Naive B cell (primary cell): ENCODE measurements at regions not wholly inside any gene's neighbourhood (a gene's known extent, or its start where the extent isn't known, plus 50 kb on each side); places are given as distances from the start of the nearest gene placed in this dataset.

ENCODE experiments used
- ATAC-seq, 2 donors: fragments of 150-1000 bp; cut with Tn5 transposase; 2 replicates each; pipeline ENCODE4 v1.10.0; 2021; ENCODE audit warnings: low read depth in 2 of 2, mild to moderate bottlenecking in 2 of 2, moderate library complexity in 2 of 2
- DNase-seq: peaks from one replicate; pipeline ENCODE4 v3.0.0; 2022
- H3K27ac Mint-ChIP-seq, 6 donors: one replicate each; pipeline ENCODE4 v1.8.0; 2020 to 2022; ENCODE audit warnings: mild to moderate bottlenecking in 6 of 6, mixed read lengths in 6 of 6, moderate library complexity in 5 of 6, inconsistent platforms in 2 of 6
- H3K27me3 Mint-ChIP-seq, 3 donors: one replicate each; pipeline ENCODE4 v1.8.0; 2021 to 2022; ENCODE audit warnings: mixed read lengths in 3 of 3, mild to moderate bottlenecking in 1 of 3
- H3K36me3 Mint-ChIP-seq, 2 donors: one replicate each; pipeline ENCODE4 v1.8.0; 2020 to 2022; ENCODE audit warnings: mixed read lengths in 2 of 2, inconsistent platforms in 1 of 2, mild to moderate bottlenecking in 1 of 2
- H3K4me1 Mint-ChIP-seq, 3 donors: one replicate each; pipeline ENCODE4 v1.8.0; 2020 to 2022; ENCODE audit warnings: mixed read lengths in 3 of 3, inconsistent platforms in 1 of 3, mild to moderate bottlenecking in 1 of 3, moderate library complexity in 1 of 3
- H3K4me3 Mint-ChIP-seq, 8 donors: one replicate each; pipeline ENCODE4 v1.8.0; 2020 to 2022; ENCODE audit warnings: mild to moderate bottlenecking in 8 of 8, mixed read lengths in 8 of 8, moderate library complexity in 8 of 8, inconsistent platforms in 2 of 8
- H3K9me3 Mint-ChIP-seq, 7 donors: one replicate each; pipeline ENCODE4 v1.8.0; 2020 to 2022; ENCODE audit warnings: mixed read lengths in 7 of 7, mild to moderate bottlenecking in 5 of 7, inconsistent platforms in 2 of 7, moderate library complexity in 1 of 7

DNA sequence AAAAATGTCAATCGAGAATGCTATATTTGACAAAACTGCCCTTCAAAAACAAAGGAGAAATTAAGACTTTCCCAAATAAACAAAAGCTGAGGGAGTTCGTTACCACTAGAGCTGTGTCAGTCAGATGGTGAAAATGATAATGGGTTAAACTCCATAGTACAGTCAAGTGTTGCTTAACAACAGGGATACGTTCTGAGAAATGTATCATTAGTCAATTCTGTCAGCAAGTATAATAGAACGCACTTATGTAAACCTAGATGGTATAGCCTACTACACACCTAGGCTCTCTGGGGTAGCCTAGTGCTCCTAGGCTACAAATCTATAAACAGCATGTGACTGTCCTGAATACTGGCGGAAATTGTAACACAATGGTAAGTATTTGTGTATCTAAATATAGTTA, 138.7 kb downstream of the DRD1 start:
- H3K36me3 Mint-ChIP-seq, result peaks cover 0 to 18% of the 10 kb centered on the region in 2 donors
- H3K4me3 Mint-ChIP-seq, result no peak overlapping the region
- peaks cover 0 to 44% (median 16%) of the 10 kb centered on the region in 7 donors for H3K9me3 Mint-ChIP-seq
- H3K4me1 Mint-ChIP-seq, result peaks cover 4 to 10% (median 6%) of the 10 kb centered on the region in 3 donors
- DNase-seq (no peak), ATAC-seq (no peak)
- H3K27ac Mint-ChIP-seq, result no peak overlapping the region
- H3K27me3 Mint-ChIP-seq, result peaks cover 0 to 7% (median 0%) of the 10 kb centered on the region in 3 donors

DNA sequence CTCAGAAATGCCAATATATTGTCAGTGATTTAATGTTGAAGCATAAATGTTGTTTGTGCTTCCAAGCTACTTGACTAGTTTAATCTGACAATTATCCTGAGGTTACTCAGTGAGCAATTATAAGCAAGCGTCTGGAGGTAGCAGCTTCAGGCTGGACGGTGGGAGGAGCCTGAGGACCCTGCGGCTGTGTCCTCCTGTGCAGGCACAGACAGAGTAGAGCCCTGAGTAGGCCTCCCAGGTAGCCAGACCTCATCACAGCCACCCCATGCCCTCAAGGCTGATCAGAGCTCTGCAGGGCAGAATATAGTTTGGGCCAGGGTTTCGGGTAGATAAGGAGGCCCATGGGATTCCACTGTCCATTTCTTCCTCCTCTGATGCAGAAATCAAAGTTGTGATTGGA, 153.6 kb downstream of the DRD1 start:
- H3K4me3 Mint-ChIP-seq, result no peak overlapping the region
- peaks cover 0 to 19% (median 5%) of the 10 kb centered on the region in 7 donors for H3K9me3 Mint-ChIP-seq
- ATAC-seq (no peak), DNase-seq (no peak)
- H3K27me3 Mint-ChIP-seq, result peaks cover 7 to 11% (median 9%) of the 10 kb centered on the region in 3 donors
- H3K4me1 Mint-ChIP-seq, result no peaks in the 10 kb centered on the region
- H3K27ac Mint-ChIP-seq, result no peak overlapping the region
- H3K36me3 Mint-ChIP-seq, result peaks cover 0 to 9% of the 10 kb centered on the region in 2 donors

DNA sequence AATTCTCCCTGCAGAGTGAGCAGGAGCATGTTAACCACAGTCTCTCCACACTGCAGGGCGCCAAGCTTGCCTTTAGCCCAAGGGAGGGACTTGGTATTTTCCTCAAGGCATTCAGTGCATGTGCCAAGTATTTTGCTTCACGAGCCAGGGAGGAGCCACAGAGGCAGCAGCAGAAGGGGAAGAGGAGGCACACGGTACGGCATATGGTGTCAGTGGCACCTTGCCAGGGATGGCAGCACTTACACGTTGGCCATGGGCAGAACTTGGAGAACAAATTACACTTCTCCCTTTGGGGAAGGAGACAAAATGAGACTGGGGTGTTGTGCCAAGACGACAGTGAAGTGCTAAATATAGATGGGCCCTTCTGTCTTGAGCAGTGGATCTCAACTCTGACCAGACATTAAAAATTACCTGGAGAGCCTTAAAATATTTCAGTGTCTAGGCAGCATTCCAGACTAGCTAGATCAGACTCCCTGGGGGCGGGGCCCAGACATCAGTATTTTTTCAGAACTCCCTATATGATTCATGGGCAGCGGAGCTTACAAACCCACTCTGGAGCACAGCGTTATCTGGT, 155.8 kb downstream of the DRD1 start:
- ATAC-seq, result no peak
- Mint-ChIP-seq H3K36me3 (no peaks in the 10 kb centered on the region), H3K27ac (no peak overlapping the region), H3K27me3 (peaks cover 0 to 17% (median 0%) of the 10 kb centered on the region in 3 donors), H3K9me3 (peaks cover 0 to 8% (median 4%) of the 10 kb centered on the region in 7 donors), H3K4me3 (no peak overlapping the region), H3K4me1 (no peaks in the 10 kb centered on the region)
- DNase-seq, result no peak

DNA sequence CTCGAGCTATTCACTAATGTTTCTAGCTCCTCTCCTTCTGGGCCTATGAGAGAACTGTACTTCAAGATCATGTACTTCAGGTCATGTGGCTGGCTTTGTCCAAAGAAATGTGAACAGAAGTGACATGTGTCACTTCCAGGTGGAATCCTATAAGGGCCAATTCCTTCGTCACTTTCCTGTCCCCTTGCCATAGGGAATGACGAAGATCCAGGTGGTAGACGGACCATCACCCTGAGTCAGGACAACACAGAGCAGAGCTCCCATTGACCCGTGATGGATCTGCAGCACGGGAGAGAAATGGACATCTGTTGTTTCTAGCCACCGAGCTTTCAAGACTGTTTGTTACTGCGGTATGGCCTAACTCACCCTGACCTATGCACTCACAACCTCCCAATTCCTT, 157.0 kb downstream of the DRD1 start:
- no peak for DNase-seq
- peak overlapping the region in 1 of 6 donors; percentile 6 for H3K27ac Mint-ChIP-seq
- peaks cover 0 to 17% (median 0%) of the 10 kb centered on the region in 3 donors for H3K27me3 Mint-ChIP-seq
- H3K4me3 Mint-ChIP-seq, result peak overlapping the region in 1 of 8 donors; percentile 58
- peaks cover 0 to 8% (median 4%) of the 10 kb centered on the region in 7 donors for H3K9me3 Mint-ChIP-seq
- H3K4me1 Mint-ChIP-seq, result peaks cover 0 to 2% (median 0%) of the 10 kb centered on the region in 3 donors
- no peaks in the 10 kb centered on the region for H3K36me3 Mint-ChIP-seq
- no peak for ATAC-seq

DNA sequence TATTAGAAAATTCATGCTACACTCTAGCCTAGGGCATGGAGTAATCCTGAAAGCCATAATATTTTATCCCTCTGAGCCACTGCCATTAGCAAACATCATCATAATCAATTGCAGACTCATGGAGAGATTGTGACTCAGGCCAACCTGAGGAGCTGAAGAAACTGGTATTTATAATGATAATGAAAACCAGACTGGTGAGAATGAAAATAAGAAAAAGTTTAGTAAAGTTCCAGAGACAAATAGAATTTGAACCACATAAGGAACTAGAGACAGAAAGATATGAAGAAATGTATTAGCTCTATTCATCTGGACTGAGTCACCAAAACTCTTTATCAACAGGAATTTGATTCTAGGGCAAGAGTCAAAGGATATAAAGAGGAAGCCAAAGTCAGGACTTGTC, 158.7 kb downstream of the DRD1 start:
- H3K4me3 Mint-ChIP-seq, result no peak overlapping the region
- peaks cover 0 to 21% (median 0%) of the 10 kb centered on the region in 3 donors for H3K27me3 Mint-ChIP-seq
- peaks cover 0 to 13% (median 6%) of the 10 kb centered on the region in 7 donors for H3K9me3 Mint-ChIP-seq
- no peaks in the 10 kb centered on the region for H3K36me3 Mint-ChIP-seq
- peaks cover 0 to 5% (median 0%) of the 10 kb centered on the region in 3 donors for H3K4me1 Mint-ChIP-seq
- no peak overlapping the region for H3K27ac Mint-ChIP-seq
- ATAC-seq (no peak), DNase-seq (no peak)

DNA sequence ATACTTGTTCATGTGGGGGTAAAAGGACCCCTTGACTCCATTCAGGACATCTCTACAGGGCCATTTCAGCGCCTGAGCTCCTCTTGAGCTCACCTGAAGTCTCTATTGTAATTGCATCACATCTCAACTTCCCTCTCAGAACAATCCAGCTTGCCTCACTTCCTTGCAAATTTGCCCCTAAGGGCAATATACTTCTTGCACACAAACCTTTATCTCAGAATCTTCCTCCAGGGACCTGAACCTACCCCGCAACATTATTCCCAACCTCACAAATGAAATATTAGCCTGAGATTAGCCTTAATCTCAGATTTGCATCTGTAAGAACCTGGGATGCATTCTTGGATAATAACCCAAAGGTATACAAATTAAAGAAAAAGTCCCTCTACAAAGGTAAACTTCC, 159.2 kb downstream of the DRD1 start:
- H3K4me3 Mint-ChIP-seq, result no peak overlapping the region
- no peaks in the 10 kb centered on the region for H3K36me3 Mint-ChIP-seq
- no peak overlapping the region for H3K27ac Mint-ChIP-seq
- peaks cover 0 to 21% (median 0%) of the 10 kb centered on the region in 3 donors for H3K27me3 Mint-ChIP-seq
- no peak for ATAC-seq
- no peak for DNase-seq
- peaks cover 0 to 5% (median 0%) of the 10 kb centered on the region in 3 donors for H3K4me1 Mint-ChIP-seq
- H3K9me3 Mint-ChIP-seq, result peaks cover 2 to 13% (median 5%) of the 10 kb centered on the region in 7 donors

DNA sequence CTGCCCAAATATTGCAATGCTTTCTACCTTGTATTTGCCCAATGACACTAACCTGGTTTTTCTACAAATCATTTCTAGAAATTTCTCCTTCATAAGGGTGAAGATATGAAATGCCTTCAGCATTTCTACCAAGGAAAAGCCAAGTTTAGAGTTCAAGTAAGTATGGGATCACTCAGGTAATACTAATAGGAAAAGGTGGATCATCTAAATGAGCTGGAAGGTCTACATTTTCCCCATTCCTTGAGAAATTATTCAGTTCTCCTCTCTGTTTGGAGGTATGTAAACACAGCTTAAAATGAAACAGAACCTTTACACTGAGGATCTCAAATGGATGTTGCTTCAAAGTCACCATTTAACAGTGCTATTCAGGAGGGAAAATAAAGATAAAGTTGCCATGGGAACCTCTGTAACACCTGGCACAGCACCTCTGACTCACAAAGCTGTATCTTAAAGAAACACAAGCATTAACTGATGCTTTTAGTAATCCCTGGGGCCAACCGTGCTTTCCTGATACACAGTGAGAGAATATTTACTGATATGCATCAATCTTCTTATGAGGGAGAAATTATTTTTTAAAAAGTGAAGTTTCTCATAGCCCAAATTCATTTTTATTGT, 161.3 kb downstream of the DRD1 start:
- peaks cover 0 to 25% (median 3%) of the 10 kb centered on the region in 3 donors for H3K27me3 Mint-ChIP-seq
- ATAC-seq, result no peak
- no peak overlapping the region for H3K4me3 Mint-ChIP-seq
- no peaks in the 10 kb centered on the region for H3K36me3 Mint-ChIP-seq
- DNase-seq, result no peak
- H3K4me1 Mint-ChIP-seq, result peaks cover 0 to 5% (median 0%) of the 10 kb centered on the region in 3 donors
- no peak overlapping the region for H3K27ac Mint-ChIP-seq
- H3K9me3 Mint-ChIP-seq, result peaks cover 2 to 19% (median 4%) of the 10 kb centered on the region in 7 donors

DNA sequence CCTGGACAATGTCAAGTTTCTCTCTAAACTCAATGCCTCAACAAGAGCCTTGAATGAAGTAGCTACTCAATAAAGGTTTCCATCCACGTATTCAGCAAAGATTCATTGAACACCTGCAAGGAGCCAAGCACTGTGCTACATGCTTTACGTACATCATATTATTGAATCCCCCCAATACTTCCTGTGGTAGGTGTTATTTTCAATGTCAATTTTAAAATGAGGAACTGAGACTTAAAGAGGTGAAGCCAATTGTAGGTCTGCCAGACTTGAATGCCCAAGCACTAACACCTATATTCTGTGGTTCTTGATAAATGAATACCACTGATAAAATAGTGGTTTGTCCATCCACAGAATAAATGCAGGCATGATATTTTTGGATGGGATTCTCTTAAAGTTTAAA, 162.3 kb downstream of the DRD1 start:
- peaks cover 0 to 5% (median 0%) of the 10 kb centered on the region in 3 donors for H3K4me1 Mint-ChIP-seq
- no peak overlapping the region for H3K4me3 Mint-ChIP-seq
- H3K36me3 Mint-ChIP-seq, result no peaks in the 10 kb centered on the region
- ATAC-seq (no peak), DNase-seq (no peak)
- peaks cover 2 to 19% (median 4%) of the 10 kb centered on the region in 7 donors for H3K9me3 Mint-ChIP-seq
- H3K27me3 Mint-ChIP-seq, result peaks cover 0 to 21% (median 7%) of the 10 kb centered on the region in 3 donors
- H3K27ac Mint-ChIP-seq, result no peak overlapping the region

DNA sequence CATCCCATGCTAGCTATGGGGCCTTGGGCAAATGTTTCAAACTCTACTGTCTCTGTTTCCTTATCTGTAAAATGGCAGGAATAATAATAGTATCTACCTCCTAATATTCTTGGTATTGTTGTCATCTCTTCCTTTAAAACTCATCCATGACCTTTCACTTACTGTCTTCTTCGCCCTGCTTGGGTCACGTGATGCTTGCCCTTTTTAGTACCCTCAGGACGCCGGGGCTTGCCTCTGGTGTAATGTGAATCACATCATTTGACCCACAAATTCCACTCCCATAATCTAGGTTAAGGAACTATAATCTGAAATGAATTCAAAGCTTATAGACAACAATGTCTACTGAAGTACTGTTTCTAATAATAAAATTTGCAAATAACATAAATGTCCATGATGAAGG, 162.7 kb downstream of the DRD1 start:
- ATAC-seq, result no peak

DNA sequence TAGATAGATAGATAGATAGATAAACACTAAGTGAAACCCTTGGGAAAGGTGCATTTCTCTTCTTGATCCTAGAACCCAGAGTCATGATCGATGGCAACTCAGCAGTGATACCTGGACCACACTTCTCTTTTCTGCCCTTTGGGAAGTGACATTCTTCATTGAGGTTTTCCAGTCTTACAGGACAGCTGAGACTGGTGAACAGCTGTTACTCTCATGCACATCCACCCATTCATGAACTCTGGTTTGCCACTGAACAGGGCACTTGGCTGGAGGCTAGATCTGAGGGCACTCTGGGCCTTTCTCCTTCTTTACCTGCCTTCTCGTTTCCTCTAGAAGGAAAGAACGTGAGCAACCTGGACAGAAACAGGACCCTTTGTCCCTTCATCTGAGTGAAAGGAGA, 164.5 kb downstream of the DRD1 start:
- H3K4me1 Mint-ChIP-seq, result peaks cover 0 to 5% (median 0%) of the 10 kb centered on the region in 3 donors
- no peak overlapping the region for H3K4me3 Mint-ChIP-seq
- H3K36me3 Mint-ChIP-seq, result no peaks in the 10 kb centered on the region
- H3K27ac Mint-ChIP-seq, result no peak overlapping the region
- no peak for ATAC-seq
- peaks cover 4 to 21% (median 7%) of the 10 kb centered on the region in 3 donors for H3K27me3 Mint-ChIP-seq
- H3K9me3 Mint-ChIP-seq, result peaks cover 1 to 19% (median 5%) of the 10 kb centered on the region in 7 donors
- DNase-seq, result no peak

More for the DNA sequence above, 162.7 kb downstream of the DRD1 start:
- Mint-ChIP-seq H3K9me3 (peaks cover 2 to 19% (median 4%) of the 10 kb centered on the region in 7 donors), H3K4me1 (peaks cover 0 to 5% (median 0%) of the 10 kb centered on the region in 3 donors), H3K27ac (no peak overlapping the region), H3K4me3 (no peak overlapping the region), H3K36me3 (no peaks in the 10 kb centered on the region), H3K27me3 (peaks cover 0 to 21% (median 7%) of the 10 kb centered on the region in 3 donors)
- DNase-seq, result no peak

DNA sequence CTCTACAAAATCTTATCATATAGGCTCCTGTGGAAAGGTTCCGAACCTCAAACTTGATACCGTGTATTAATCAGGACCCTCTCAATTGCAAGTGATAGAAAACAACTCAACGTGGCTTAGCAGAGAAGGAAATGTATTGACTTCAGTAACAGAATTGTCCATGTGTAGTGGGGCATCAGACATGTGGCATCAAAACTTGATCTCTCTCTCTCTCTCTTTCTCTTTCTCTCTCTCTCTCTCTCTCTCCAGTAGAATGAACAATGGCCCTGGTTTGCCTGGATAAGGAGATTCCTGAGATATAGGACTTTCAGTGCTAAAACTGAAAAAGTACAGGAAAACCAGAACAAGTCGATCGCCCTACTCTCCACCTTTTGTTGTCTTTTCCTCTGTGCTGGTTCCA, 168.2 kb downstream of the DRD1 start:
- Mint-ChIP-seq H3K36me3 (no peaks in the 10 kb centered on the region), H3K9me3 (peaks cover 0 to 20% (median 4%) of the 10 kb centered on the region in 7 donors), H3K27ac (no peak overlapping the region), H3K4me1 (no peaks in the 10 kb centered on the region), H3K4me3 (no peak overlapping the region), H3K27me3 (peaks cover 4 to 16% (median 7%) of the 10 kb centered on the region in 3 donors)
- DNase-seq, result no peak
- ATAC-seq, result no peak

DNA sequence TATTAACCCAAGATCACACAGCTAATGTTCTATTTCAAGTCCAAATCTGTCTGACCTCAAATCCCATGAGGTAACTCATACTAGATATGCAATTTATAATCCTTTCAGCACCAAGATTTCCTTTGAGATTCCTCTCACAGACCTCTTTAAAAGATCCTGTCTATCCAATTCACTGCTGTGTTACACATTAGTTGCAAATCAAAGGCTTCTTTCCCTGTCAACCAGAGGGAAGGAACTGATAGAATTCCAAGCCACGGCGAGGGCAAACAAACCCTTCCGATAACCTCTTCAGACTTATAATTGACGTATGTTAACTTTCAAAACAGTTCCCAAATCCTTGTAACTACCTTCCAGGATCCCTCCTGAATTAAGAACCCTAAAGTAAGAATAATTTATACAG, 168.9 kb downstream of the DRD1 start:
- ATAC-seq (no peak), DNase-seq (no peak)
- Mint-ChIP-seq H3K9me3 (peaks cover 0 to 20% (median 3%) of the 10 kb centered on the region in 7 donors), H3K4me1 (no peaks in the 10 kb centered on the region), H3K4me3 (no peak overlapping the region), H3K27me3 (peaks cover 4 to 16% (median 7%) of the 10 kb centered on the region in 3 donors), H3K36me3 (no peaks in the 10 kb centered on the region), H3K27ac (no peak overlapping the region)

DNA sequence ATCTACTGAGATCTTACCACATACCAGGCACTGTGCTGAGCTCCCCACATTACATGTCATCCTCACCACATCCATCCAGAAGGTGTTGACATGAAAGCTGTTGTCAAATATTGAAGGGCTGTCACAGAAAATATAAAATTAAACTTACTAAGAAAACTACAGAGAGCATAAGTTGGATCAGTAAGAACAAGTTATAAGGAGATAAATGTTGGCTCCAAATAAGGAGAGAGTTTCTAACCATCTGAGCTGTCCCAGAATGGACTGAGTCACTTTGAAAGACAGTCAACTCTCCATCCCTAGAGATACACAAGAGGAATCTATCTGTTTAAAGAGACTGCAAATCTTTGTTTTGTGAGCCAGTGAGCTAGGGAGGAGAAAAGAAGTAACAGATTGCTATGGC, 169.8 kb downstream of the DRD1 start:
- H3K27me3 Mint-ChIP-seq, result peaks cover 4 to 16% (median 7%) of the 10 kb centered on the region in 3 donors
- H3K27ac Mint-ChIP-seq, result no peak overlapping the region
- no peak overlapping the region for H3K4me3 Mint-ChIP-seq
- no peak for DNase-seq
- H3K36me3 Mint-ChIP-seq, result no peaks in the 10 kb centered on the region
- peaks cover 0 to 16% (median 3%) of the 10 kb centered on the region in 7 donors for H3K9me3 Mint-ChIP-seq
- no peaks in the 10 kb centered on the region for H3K4me1 Mint-ChIP-seq
- ATAC-seq, result no peak

DNA sequence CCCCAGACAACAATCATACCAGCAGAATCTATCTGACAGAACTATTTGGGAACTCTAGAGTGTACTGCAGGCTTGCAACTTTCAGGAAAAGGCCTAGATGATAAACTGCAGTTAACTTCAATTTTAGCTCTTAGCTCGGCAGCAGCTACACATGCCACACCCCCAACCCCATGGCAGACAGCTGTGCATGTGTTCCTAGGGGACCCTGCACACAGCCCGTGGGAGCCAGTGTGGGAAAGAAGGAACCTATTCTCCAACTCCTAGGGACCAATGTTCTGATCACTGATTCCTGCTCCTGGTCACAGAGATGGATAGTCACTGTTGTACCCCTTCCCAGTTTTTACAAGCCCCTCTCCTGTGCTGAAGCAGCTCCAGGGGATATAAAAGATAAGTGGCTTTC, 179.6 kb downstream of the DRD1 start:
- Mint-ChIP-seq H3K27ac (no peak overlapping the region), H3K36me3 (peaks cover 0 to 9% of the 10 kb centered on the region in 2 donors), H3K9me3 (peaks cover 2 to 18% (median 8%) of the 10 kb centered on the region in 7 donors), H3K4me1 (no peaks in the 10 kb centered on the region), H3K27me3 (peaks cover 0 to 4% (median 0%) of the 10 kb centered on the region in 3 donors), H3K4me3 (no peak overlapping the region)
- no peak for ATAC-seq
- no peak for DNase-seq
